ENCODE measurements at regions not wholly inside any gene's neighbourhood (a gene's known extent, or its start where the extent isn't known, plus 50 kb on each side); places are given as distances from the start of the nearest gene placed in this dataset.

- TF ChIP-seq MYC (IDR thresholded peaks at IDR 0.05; ENCODE audit: borderline replicate concordance, low read length) (no peak), NR3C1 (IDR thresholded peaks at IDR 0.05) (no peak), REST (IDR thresholded peaks at IDR 0.05) (no peak)
Measured at GRCh38 chr11:92865352-92865751, 104.1 kb upstream of the MTNR1B start.
